ENCODE measurements at regions not wholly inside any gene's neighbourhood (a gene's known extent, or its start where the extent isn't known, plus 50 kb on each side); places are given as distances from the start of the nearest gene placed in this dataset.
"Not testable (repeated sequence)": the region's sequence is repeated elsewhere in the genome, so short reads cannot be mapped to it uniquely, and the experiment has no call there.

GRCh38 chrX:11007076-11007475 lies 104.1 kb upstream of the HCCS start:
- not testable (repeated sequence) for TF ChIP-seq POLR2A, CTCF (IDR thresholded peaks at IDR 0.05)
